HG03520 (cell line): ENCODE measurements at regions not wholly inside any gene's neighbourhood (a gene's known extent, or its start where the extent isn't known, plus 50 kb on each side); places are given as distances from the start of the nearest gene placed in this dataset.

Experiments
- ATAC-seq: cut with Tn5 transposase; IDR thresholded peaks from one replicate; pipeline ENCODE4 v1.9.1; 2021; ENCODE audit warnings: mild to moderate bottlenecking, moderate library complexity; ENCODE audit not compliant: unreplicated experiment

DNA sequence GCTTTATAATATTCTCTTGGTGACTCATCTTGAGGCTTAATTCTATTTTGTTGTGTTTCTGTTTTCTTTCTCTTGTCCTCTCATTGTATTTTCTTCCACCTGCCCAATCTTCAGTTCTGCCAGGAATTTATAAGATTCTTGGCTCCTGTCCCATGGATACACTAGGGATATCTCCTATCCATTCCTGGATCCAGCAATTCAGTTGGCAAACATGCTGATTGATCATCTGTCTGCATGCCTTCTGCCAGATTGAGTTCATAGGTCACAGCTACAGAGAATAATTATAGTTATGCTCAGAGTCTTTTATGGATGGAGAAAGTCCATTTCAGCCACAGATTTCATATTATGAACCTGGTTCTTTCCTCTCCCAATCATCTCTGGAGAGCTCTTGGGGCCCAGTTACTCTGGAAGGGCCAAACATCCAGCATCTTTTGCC, 140.4 kb upstream of the MAGI2 start:
- no peak for ATAC-seq

DNA sequence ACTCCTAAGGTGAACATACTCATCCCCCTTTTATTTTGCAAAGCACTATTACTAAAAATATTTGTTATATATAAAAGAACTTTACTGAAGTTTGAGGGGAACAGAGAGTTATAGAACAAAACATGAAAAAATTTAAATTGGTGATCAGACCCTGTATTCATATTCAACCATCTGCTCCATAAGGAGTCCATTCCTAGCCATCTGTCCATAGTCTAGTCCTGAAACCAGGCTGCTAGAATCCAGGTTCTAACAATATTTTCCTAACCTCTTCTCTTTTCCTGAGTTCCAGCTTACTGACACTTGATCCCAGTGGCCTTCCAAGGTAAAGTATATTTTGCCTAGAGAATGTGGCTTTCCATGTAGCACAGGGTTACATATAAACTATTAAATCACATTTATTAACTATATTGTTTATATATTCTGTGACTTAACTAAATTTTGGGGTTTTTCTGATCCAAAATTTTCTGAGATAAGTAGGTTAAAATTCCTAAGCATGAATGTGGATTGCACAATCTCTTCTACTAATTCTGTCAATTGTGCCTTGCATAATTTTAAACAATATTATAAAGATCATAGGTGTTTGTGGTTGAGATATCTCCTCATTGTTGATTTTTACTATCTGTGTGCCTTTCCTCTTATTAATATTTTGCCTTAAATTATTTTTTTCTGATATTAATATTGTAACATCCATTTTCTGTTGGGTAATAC, 137.6 kb upstream of the MAGI2 start:
- no peak for ATAC-seq

DNA sequence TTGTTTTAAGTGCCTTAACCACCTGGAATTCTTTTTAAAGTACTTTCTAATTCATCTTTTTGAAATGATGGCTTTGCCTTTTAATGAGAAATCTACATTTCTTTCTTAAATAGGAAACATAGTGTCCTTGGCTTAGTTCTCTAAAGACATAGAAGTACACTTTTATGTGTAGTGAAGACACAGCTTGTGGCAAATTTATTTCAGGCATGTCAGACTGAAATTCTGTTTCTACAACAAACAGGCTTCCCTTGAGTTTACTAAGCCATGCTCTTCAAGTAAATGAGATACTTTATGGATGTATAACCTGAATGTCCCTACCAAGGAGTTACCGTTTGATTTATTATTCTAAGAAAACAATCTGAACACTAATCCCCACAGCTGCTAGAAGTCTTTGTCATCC, 136.9 kb upstream of the MAGI2 start:
- no peak for ATAC-seq

DNA sequence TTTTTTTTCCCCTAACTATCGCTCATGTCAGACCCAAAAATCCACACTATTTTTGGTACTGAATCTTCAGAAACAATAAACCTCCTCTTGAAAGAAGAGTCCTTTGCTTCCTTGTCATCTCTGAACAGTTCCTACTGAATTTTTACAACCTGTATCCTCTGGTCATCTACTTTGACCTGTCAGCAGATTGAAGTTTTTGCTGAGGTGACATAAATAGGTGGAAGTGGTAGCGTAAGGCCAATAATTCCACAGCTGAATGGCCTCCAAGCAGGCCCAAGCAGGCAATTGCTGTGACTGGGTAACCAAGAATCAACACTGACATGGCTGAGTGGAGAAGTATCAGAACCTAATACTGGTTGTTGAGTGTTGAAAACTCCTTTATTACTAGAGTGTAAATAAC, 117.4 kb upstream of the MAGI2 start:
- ATAC-seq = no peak

DNA sequence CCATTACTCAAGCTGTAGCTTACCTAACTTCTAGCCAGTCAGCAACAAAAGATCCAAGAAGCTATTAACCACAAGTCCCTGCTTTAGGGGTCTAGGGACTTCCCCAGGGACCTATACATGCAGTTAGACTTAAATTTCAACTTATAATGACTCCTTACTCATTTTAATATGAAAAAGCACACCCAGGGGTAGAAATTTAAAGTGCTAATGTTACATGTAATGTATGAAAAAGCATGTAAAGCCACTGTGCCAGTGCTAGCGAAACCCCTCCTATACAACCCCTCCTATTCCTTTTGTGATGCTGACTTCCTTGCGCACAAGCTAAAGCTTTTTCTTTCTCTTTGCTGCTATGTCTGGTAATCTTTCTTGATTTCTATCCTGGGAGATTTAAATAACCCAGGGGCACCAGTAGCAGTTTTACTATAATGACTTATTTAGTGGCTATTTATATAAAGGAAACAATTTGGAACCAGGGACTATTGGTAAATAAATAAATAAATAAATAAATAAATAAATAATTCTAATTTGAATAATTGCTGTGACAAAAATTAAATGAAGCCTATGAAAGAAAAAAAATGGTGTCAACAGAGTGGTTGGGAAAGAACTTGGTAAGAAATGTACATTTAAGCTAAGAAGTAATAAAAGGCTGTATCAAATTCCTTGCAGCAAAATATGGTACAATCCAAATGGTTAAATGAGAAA, 110.5 kb upstream of the MAGI2 start:
- ATAC-seq = no peak

DNA sequence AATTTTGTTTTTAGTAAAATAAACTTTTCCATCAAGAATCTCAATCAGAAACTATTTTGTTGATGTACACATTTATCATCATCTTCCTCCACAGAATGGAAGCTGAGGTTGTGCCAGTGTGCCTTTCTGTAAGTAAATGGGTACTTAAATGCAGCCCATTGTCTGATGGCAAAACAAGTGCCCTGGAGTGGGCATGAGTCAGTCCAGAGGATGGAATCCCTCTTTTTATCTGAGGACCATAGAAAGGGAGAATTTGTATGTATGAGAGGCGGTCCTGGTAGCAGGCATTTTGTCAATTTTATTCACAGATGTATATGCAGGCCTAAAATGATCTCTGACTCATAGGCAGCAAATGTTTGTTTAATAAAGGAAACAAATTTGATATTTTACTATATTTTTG, 102.1 kb upstream of the MAGI2 start:
- ATAC-seq = no peak

DNA sequence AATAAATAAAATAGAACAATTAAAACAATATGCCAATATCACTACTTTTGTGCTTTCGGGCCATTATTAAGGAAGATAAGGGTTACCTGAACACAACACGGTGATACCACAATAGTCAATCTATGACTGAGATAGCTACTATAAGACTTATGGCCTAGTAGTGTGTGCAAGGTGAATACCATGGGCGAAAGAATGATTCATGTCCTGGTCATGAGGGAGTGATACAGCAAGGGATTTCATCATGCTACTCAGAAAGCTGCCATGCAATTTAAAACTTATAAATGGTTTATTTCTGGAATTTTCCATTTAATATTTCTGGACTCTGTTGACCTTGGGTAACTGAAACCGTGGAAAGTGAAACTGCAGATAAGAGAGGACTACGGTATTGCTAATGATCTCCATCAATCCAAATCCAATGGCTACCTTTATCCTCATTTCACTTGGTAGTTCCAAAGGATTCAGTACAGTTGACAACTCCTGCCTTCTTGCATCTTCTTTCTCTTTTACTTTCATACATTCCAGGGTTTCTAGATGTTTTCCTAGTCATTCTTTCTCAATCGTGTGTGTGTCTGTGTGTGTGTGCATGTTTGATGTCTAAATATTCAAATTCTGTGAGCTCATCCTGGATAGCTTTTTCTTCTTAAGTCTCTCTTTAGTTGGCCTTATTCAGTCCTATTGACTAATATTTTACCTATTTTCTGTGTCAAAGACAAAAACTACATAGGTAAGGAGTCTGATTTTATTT, 100.5 kb upstream of the MAGI2 start:
- no peak for ATAC-seq

DNA sequence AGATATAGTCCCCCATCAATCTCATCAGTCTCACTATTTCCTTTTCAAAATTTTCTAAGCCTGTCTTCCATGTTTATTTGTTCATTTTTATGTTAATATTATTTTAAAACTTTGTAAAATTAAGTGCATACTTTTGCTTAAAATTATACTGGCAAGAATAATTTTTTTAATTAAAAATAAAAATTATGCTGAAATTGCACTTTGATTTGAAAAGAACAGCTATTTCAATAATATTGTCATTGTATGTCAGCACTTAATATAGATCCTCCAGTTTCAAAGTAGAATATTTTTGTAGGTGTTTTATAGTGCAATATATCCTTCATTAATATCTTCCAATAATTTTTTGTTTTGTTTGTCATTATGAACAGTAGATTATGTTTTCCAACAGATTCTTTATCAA, 99.0 kb upstream of the MAGI2 start:
- no peak for ATAC-seq

DNA sequence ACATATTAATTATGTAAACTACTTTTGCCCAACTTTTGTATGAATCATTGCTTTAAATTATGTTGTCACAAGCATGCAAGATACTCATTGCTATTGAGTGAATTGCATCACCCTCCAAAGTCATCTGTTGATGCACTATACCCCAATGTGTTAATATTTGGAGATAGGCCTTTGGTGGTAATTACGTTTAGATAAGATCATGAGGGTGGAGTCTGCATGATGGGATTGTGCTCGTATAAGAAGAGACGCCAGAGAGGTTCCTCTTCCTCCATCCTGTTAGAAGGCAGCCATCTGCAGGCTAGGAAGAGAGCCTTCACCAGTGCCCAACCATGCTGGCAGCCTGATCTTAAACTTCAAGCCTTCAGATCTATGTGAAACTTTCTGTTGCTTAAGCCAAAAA, 95.3 kb upstream of the MAGI2 start:
- ATAC-seq = no peak

DNA sequence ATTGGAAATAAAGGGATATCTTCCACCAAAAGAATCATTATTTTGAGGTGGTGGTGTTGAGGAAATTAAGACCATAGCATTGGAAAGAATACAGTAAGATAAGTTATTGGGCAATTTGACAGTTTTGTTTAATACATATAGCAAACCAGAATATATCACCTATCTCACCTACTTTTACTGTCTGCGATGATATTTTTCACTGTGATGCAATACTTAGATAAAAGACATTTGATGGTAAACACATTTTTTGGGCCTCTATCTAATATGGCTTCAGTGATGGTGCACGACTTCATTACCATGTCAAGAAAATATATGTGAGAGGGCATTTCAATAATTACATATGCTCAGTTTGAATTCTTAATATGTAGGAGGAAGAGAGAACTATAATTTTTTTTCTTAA, 93.7 kb upstream of the MAGI2 start:
- ATAC-seq = no peak

DNA sequence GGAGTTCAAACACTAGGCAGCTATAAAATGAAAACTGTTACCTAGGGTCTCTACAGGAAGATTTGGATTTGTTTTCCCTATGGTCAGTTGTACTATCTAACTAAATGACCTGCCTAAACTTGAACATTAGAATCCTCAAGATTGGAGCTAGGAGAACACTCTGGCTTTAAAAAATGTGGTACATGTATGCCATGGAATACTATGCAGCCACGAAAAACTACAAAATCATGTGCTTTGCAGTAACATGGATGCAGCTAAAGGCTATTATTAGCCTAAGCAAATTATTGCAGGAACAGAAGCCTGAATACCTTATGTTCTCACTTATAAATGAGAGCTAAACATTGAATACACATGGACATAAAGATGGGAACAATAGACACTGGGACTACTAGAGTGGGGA, 87.1 kb upstream of the MAGI2 start:
- ATAC-seq = no peak

DNA sequence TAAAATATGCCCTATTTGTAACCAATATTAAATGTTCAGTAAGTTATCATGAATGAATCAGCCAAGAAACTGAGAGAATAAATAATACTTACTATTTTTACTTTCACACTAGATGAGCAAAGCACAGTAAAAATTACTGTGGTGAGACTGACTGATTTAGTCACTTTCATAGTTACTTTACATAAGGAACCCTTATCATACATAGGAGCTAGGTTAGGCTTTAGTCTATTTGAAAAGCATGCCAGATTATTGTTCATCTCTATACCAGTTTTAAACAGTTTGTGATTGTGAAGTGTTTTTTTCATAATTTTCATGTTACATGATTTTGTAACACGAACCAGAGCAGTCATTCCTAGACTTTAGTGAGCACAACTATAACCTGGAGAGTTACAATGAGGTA, 80.7 kb upstream of the MAGI2 start:
- no peak for ATAC-seq

DNA sequence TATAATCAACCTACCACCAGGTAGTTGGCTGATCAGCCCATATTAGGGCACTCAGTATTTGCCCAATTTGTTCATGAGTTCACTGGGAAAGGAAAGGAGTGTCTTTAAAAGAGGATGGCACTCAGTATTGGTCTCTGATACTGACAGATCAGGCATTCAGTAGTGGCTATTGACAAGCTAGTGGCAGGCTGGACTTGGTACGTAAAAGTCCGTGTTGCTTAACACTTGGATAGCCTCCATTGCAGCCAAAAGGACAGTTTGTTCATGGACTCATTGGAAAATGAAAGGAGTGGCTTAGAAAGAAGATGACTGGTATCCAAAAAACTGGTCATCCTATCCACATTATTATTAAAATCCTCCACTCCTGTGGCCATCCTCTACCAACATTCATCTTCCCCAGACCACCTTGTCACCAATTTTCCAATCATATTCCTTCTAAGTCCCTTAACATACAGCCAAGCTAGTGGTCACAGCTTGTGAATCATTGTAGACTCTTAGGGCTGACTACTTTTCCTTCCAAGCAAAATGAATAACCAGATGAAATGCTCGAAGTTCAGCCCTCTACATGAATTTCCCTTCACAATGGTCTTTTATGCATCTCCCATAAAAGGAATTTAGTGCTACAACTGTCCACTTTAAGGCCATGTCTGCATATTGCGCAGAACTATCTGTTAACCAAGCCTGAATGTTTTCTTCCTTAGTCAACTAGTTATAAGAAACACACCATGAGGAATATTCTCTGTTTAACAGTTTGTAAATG, 78.6 kb upstream of the MAGI2 start:
- ATAC-seq = no peak

DNA sequence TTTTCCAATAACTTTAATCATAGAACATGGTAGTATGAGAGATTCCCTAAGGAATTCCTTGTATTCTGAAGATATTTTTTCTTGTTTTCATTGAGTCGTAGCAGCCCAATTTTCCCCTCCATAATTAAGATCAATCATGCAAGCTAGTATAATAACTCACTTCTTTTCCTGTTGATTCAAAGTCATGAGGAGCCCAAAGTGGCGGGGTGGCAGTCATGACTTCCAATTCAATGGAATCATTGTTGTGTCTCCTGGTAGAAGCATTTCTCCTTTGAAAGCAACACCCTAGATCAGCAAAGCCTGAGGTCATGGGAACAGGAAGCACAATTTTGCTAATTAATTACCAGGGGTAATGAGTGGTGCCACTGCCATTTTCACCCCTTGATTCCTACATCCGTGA, 77.6 kb upstream of the MAGI2 start:
- no peak for ATAC-seq

DNA sequence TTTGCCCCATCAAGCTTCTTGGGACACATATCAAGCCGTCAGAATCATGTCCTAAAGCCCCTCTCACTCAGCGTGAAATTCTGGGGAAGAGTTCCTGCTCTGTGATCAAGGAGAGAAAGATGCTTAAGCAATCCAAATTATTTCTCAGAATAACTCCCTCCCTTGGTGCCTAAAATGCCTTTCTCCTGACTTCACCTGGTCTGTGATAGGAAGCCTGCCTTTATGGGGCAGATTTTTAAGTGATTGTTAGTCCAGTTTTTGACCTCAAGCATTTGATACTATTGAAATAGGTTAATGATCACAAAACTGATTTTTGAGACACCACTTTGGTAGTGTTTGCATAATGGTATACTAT, 76.4 kb upstream of the MAGI2 start:
- ATAC-seq = no peak

DNA sequence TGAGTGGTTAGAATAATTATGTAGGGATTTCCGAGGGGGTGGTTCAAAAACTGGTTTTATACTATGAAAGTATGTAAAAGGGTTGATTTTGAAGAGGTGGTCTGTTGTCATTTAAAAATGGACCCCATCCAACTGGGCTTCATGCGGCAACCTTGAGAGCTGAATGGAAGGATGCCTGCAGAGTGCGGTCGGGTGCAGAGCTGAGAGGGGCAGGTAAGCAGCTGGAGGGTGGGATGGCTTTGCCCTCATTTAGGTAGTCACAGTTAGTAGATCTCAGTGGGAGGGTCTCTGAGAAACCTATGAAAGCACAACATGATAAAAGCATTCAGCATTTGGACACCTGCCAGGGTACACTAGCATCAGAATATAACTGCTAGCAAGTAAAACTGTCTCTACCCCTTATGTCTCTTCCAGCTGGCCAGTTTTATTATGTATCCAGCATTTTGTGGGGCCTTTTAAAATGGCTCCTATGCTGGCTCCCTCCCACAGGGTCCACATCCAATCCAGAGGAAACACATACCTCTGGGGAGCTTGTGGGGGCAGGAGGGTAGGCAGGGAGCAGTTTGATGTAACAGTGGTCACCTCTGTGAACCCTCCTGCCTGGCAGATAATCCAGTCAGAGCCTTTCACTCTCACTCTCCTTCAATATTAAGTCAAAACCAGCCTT, 75.9 kb upstream of the MAGI2 start:
- ATAC-seq = no peak

DNA sequence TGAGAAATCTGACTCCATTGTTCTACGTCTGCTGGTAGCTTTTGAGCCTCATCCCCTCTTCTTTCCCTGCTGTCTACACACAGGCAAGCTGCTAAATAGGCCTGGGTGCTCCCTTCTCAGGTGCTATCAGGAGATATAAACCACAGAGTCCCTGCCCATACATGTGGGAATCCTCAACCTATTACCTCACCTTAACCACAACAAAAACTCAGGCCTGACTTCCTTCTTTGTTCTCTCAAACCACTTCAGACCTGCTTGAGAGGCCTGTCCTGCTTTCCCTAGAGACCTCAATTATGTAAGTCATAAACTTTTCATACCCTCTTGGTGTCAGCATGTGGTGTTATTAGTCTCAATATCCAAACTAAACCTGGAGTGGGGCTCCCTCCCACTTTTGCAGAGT, 75.0 kb upstream of the MAGI2 start:
- no peak for ATAC-seq

DNA sequence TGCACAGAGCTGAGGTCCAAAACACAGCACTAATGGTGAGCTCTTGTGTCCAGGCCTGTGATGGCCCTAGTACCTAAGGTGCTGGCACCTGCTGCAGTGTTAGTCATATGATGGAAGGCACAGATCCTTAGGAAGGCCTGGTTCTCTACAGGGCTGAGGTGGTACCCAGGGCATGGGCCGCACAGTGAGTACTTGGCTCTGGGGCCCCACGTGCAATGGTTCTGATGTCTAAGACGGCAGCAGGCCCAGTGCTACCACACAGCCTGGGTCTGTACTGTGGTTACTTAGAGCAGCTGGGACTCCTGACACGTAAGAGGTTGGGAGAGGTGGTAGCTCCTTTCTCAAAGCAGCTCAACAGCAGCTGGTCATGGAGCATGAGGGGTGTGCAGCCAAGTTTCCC, 70.6 kb upstream of the MAGI2 start:
- ATAC-seq = no peak

DNA sequence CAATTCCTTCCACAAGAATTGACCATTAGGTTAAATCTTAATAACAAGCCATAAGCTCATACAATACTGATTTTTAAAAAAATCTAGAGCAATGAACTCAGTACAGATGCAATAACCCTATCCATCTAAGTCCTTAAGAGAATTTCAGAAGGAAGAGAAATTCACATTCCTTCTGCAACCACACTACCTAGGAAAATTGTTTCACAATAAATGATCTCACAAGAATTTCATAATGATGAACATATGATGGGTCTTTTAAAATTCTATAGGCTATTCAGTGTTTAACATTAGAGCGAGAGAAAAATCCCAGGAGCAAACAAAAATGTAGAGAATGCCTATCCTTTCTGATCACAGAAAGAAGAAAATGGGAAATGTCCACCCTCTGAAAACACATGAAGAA, 70.0 kb upstream of the MAGI2 start:
- no peak for ATAC-seq

DNA sequence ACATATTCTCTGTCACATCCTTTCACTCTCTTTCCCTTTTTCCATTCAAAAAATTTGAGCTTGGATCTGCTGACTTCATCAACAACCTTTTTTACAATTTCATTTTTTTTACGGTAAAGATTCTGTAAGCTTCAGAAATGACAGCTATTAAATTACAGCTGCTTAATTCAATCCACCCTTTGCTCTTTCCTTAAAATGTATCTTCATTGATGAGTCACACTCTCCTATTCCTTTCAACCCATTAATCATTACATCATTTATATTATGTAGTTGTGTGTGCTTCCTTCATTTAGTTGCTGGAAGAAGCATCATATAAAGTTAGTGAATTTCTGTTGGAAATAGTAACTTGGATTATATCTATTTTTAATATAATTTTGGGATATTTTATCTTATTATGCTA, 67.1 kb upstream of the MAGI2 start:
- no peak for ATAC-seq

DNA sequence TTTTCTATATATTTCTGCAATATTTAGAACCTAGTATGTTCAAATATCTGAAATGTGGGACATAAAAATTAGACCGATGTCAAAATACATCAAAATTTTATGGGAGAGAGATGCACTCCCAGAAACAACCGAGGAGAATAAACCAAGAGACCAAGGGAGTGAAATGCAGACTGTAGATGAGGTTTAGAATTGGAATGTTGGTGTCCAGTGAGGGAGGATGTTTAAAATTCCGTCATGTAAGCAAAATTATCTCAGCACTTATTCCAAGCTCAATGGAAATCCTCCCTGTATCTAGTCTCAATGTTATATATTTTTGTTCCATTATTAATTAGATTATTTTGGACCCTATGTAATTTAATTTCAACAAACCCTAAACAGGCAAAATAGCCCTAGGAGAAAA, 61.9 kb upstream of the MAGI2 start:
- ATAC-seq = no peak
